Hematopoietic multipotent progenitor cell treated with erythropoietin and hydrocortisone succinate and interleukin-3 and kit ligand, for 4 days (in vitro differentiated cells): ENCODE measurements at regions not wholly inside any gene's neighbourhood (a gene's known extent, or its start where the extent isn't known, plus 50 kb on each side); places are given as distances from the start of the nearest gene placed in this dataset.
A peak's percentile ranks its signal among the peaks of the same experiment; 100 is the strongest.

Experiments used
- DNase-seq: peaks from one replicate; pipeline ENCODE4 v3.0.0-alpha.2; 2015

GRCh38 chr15:99511866-99512661 is 53.7 kb upstream of the MEF2A start:
- DNase-seq: peak; percentile 23

- no peak for DNase-seq
Observed at GRCh38 chr15:99514306-99514705, 51.5 kb upstream of the MEF2A start.
